Fibroblast of lung (primary cell): ENCODE measurements at regions not wholly inside any gene's neighbourhood (a gene's known extent, or its start where the extent isn't known, plus 50 kb on each side); places are given as distances from the start of the nearest gene placed in this dataset.

Experiments
- DNase-seq, 2 donors: peaks; one replicate each; pipeline versions ENCODE4 v3.0.0 to v3.0.0-alpha.2; 2010; ENCODE audit warnings: low read depth in 2 of 2
- H2AFZ ChIP-seq: 2 replicates; pipeline ENCODE4 v1.5.1; 2012; ENCODE audit warnings: low read length, control low read depth, inconsistent platforms
- H3K27ac ChIP-seq: 2 replicates; pipeline ENCODE4 v1.5.1; 2011; ENCODE audit warnings: low read length, control low read depth; ENCODE audit not compliant: insufficient read depth
- H3K27me3 ChIP-seq: 2 replicates; pipeline ENCODE4 v1.5.1; 2011; ENCODE audit warnings: mild to moderate bottlenecking, low read length; ENCODE audit not compliant: control insufficient read depth, insufficient read depth
- H3K36me3 ChIP-seq: 2 replicates; pipeline ENCODE4 v1.5.1; 2011; ENCODE audit warnings: low read length; ENCODE audit not compliant: control insufficient read depth, insufficient read depth
- H3K4me1 ChIP-seq: 2 replicates; pipeline ENCODE4 v1.5.1; 2011; ENCODE audit warnings: low read length; ENCODE audit not compliant: control insufficient read depth, insufficient read depth; ENCODE audit errors: extremely low read depth
- H3K4me2 ChIP-seq: 2 replicates; pipeline ENCODE4 v1.5.1; 2011; ENCODE audit warnings: low read length, control low read depth; ENCODE audit not compliant: insufficient read depth; ENCODE audit errors: extremely low read depth
- H3K4me3 ChIP-seq, 4 experiments: fragments of 200-600 bp in 1 of 4; sonication (generic) in 1 of 4; replicated peaks in 1 of 4; 2 replicates each; pipeline ENCODE4 v1.5.1; 2011 to 2016; ENCODE audit warnings: low read length in 4 of 4, low read depth in 3 of 4, mild to moderate bottlenecking in 3 of 4, control low read depth in 2 of 4, inconsistent platforms in 1 of 4, mixed read lengths in 1 of 4; ENCODE audit not compliant: insufficient read depth in 1 of 4; ENCODE audit errors: control extremely low read depth in 1 of 4
- H3K79me2 ChIP-seq: 2 replicates; pipeline ENCODE4 v1.5.1; 2012; ENCODE audit warnings: mild to moderate bottlenecking, low read length, inconsistent platforms; ENCODE audit not compliant: control insufficient read depth, insufficient read depth
- H3K9ac ChIP-seq: 2 replicates; pipeline ENCODE4 v1.5.1; 2011; ENCODE audit warnings: mild to moderate bottlenecking, low read length, control low read depth; ENCODE audit not compliant: insufficient read depth
- H3K9me3 ChIP-seq: 2 replicates; pipeline ENCODE4 v1.5.1; 2012; ENCODE audit warnings: low read depth, low read length; ENCODE audit not compliant: control insufficient read depth, insufficient read depth
- H4K20me1 ChIP-seq: 2 replicates; pipeline ENCODE4 v1.5.1; 2011; ENCODE audit warnings: low read length; ENCODE audit not compliant: control insufficient read depth, insufficient read depth; ENCODE audit errors: extremely low read depth
- EZH2 ChIP-seq: IDR thresholded peaks from 2 replicates; pipeline ENCODE4 v1.5.1; 2012; ENCODE audit warnings: low read length, control low read depth, mild to moderate bottlenecking; ENCODE audit errors: missing control alignments
- TF ChIP-seq, protein P1 (sequence below), 2 donors: IDR thresholded peaks in 1 of 2; conservative IDR thresholded peaks in 1 of 2; 1 replicate in 1 of 2; 2 replicates in 1 of 2; pipeline ENCODE4 v1.5.1; 2011 to 2012; ENCODE audit warnings: low read length in 2 of 2, control low read depth in 1 of 2, inconsistent platforms in 1 of 2, low read depth in 1 of 2, mild to moderate bottlenecking in 1 of 2

DNA sequence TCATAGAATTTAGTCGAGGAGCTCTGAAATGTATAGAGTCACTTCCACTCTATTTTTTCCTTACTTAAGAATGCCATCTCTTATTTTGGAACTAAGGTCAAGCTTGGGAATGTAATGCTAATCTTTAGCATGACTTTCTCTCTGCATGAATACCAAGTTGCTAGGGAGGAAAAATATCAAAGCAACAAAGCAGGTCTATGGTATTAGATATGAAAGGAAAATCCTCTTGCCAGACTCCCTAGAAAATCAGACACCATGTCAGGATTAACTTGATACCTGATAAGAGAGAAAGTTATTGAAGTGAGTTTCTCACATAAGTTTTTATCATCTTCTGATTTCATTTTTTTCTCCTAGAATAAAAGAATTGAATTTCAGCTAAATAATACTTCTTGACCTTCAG lies 341.7 kb upstream of the ZNF804A start:
- Histone ChIP-seq H3K27ac (no peak overlapping the region), H3K4me1 (no peaks in the 10 kb centered on the region)

GRCh38 chr2:184261331-184261730 lies 337.0 kb upstream of the ZNF804A start:
- Histone ChIP-seq H3K9me3 (no peaks in the 10 kb centered on the region), H3K4me2 (no peak overlapping the region), H3K4me1 (no peaks in the 10 kb centered on the region), H3K36me3 (no peaks in the 10 kb centered on the region), H3K4me3 (no peak overlapping the region), H3K27me3 (no peaks in the 10 kb centered on the region), H3K9ac (no peak overlapping the region), H4K20me1 (no peaks in the 10 kb centered on the region), H3K79me2 (no peaks in the 10 kb centered on the region), H2AFZ (no peak overlapping the region), H3K27ac (no peak overlapping the region)
- no peak for TF ChIP-seq EZH2
- TF ChIP-seq, protein P1, sequence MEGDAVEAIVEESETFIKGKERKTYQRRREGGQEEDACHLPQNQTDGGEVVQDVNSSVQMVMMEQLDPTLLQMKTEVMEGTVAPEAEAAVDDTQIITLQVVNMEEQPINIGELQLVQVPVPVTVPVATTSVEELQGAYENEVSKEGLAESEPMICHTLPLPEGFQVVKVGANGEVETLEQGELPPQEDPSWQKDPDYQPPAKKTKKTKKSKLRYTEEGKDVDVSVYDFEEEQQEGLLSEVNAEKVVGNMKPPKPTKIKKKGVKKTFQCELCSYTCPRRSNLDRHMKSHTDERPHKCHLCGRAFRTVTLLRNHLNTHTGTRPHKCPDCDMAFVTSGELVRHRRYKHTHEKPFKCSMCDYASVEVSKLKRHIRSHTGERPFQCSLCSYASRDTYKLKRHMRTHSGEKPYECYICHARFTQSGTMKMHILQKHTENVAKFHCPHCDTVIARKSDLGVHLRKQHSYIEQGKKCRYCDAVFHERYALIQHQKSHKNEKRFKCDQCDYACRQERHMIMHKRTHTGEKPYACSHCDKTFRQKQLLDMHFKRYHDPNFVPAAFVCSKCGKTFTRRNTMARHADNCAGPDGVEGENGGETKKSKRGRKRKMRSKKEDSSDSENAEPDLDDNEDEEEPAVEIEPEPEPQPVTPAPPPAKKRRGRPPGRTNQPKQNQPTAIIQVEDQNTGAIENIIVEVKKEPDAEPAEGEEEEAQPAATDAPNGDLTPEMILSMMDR (conservative IDR thresholded peaks at IDR 0.05 in 1 of 2, IDR thresholded peaks at IDR 0.05 in 1 of 2; ENCODE audit: low read depth in 1 of 2, low read length in 2 of 2): no peak
- no peak for DNase-seq

More for the DNA sequence above, 341.7 kb upstream of the ZNF804A start:
- no peak overlapping the region for H3K9ac ChIP-seq
- H2AFZ ChIP-seq: no peak overlapping the region
- no peaks in the 10 kb centered on the region for H3K9me3 ChIP-seq
- no peak for TF ChIP-seq EZH2
- TF ChIP-seq, protein P1 (conservative IDR thresholded peaks at IDR 0.05 in 1 of 2, IDR thresholded peaks at IDR 0.05 in 1 of 2; ENCODE audit: low read depth in 1 of 2, low read length in 2 of 2): no peak
- no peaks in the 10 kb centered on the region for H3K79me2 ChIP-seq
- DNase-seq: no peak
- no peak overlapping the region for H3K4me2 ChIP-seq
- no peak overlapping the region for H3K4me3 ChIP-seq
- H3K27me3 ChIP-seq: no peaks in the 10 kb centered on the region
- H4K20me1 ChIP-seq: no peaks in the 10 kb centered on the region
- H3K36me3 ChIP-seq: no peaks in the 10 kb centered on the region

DNA sequence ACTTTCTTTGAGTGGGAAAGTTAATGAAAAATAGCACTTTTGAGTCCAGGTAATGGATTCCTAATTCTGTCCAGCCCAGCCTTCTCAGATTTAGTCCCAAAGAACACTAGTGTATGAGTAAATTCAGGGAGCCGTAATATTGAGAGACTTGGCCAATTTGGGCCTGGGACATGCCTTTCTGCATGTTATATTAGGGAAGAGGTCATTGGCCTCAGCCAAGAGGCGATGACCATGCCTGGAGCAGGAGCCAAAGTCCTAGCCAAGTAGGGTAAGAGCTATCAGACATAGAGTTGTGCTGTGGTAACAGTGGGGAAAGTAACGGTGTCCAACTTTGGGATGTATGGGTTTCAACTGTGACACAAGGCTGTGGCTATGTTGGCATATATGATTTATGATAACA lies 336.5 kb upstream of the ZNF804A start:
- TF ChIP-seq EZH2: no peak
- TF ChIP-seq, protein P1 (conservative IDR thresholded peaks at IDR 0.05 in 1 of 2, IDR thresholded peaks at IDR 0.05 in 1 of 2; ENCODE audit: low read depth in 1 of 2, low read length in 2 of 2): no peak
- H3K4me1 ChIP-seq: no peaks in the 10 kb centered on the region
- no peak overlapping the region for H2AFZ ChIP-seq
- no peak overlapping the region for H3K4me3 ChIP-seq
- H3K79me2 ChIP-seq: no peaks in the 10 kb centered on the region
- no peak overlapping the region for H3K27ac ChIP-seq
- no peaks in the 10 kb centered on the region for H4K20me1 ChIP-seq
- no peak for DNase-seq
- no peaks in the 10 kb centered on the region for H3K36me3 ChIP-seq
- no peak overlapping the region for H3K9ac ChIP-seq
- H3K9me3 ChIP-seq: no peaks in the 10 kb centered on the region
- no peak overlapping the region for H3K4me2 ChIP-seq
- H3K27me3 ChIP-seq: no peaks in the 10 kb centered on the region
